ENCODE measurements at regions not wholly inside any gene's neighbourhood (a gene's known extent, or its start where the extent isn't known, plus 50 kb on each side); places are given as distances from the start of the nearest gene placed in this dataset.

- TF ChIP-seq CTCF (IDR thresholded peaks at IDR 0.05; ENCODE audit: low read depth, low read length, missing control alignments): no peak
- in situ Hi-C loops (cut with HindIII; ENCODE audit: low pct_ligation_motif_present, low sequenced_read_pairs): no loop called here
- no peaks in the 10 kb centered on the region for H3K36me3 ChIP-seq (replicated peaks)
- no peaks in the 10 kb centered on the region for H3K27me3 ChIP-seq (replicated peaks)
- no peak for DNase-seq
- H3K27ac ChIP-seq: no peak overlapping the region
- H3K4me3 ChIP-seq (ENCODE audit: low read depth, low read length): no peak overlapping the region
Measured at GRCh38 chr3:18241837-18242236, 183.3 kb downstream of the SATB1 start.

- Histone ChIP-seq H3K4me3 (ENCODE audit: low read depth, low read length) (no peak overlapping the region), H3K36me3 (replicated peaks) (no peaks in the 10 kb centered on the region), H3K27me3 (replicated peaks) (no peaks in the 10 kb centered on the region), H3K27ac (no peak overlapping the region)
- in situ Hi-C loops (cut with HindIII; ENCODE audit: low pct_ligation_motif_present, low sequenced_read_pairs): no loop called here
- DNase-seq: no peak
- TF ChIP-seq CTCF (IDR thresholded peaks at IDR 0.05; ENCODE audit: low read depth, low read length, missing control alignments): no peak
Measured at GRCh38 chr3:18239674-18240073, 185.5 kb downstream of the SATB1 start.

- H3K27ac ChIP-seq: no peak overlapping the region
Measured at GRCh38 chr3:18238746-18239331, 186.3 kb downstream of the SATB1 start.

GRCh38 chr3:18238332-18238731 is 186.8 kb downstream of the SATB1 start:
- no peak for TF ChIP-seq CTCF (IDR thresholded peaks at IDR 0.05; ENCODE audit: low read depth, low read length, missing control alignments)
- in situ Hi-C loops (cut with HindIII; ENCODE audit: low pct_ligation_motif_present, low sequenced_read_pairs): no loop called here
- H3K4me3 ChIP-seq (ENCODE audit: low read depth, low read length): no peak overlapping the region
- no peaks in the 10 kb centered on the region for H3K27me3 ChIP-seq (replicated peaks)
- no peak overlapping the region for H3K27ac ChIP-seq
- DNase-seq: no peak
- H3K36me3 ChIP-seq (replicated peaks): no peaks in the 10 kb centered on the region

More at GRCh38 chr3:18238746-18239331, 186.3 kb downstream of the SATB1 start:
- Histone ChIP-seq H3K27me3 (replicated peaks) (no peaks in the 10 kb centered on the region), H3K4me3 (ENCODE audit: low read depth, low read length) (no peak overlapping the region), H3K36me3 (replicated peaks) (no peaks in the 10 kb centered on the region)
- in situ Hi-C loops (cut with HindIII; ENCODE audit: low pct_ligation_motif_present, low sequenced_read_pairs): no loop called here
- DNase-seq: peak; percentile 7
- no peak for TF ChIP-seq CTCF (IDR thresholded peaks at IDR 0.05; ENCODE audit: low read depth, low read length, missing control alignments)

- H3K27ac ChIP-seq: no peak overlapping the region
- in situ Hi-C loops (cut with HindIII; ENCODE audit: low pct_ligation_motif_present, low sequenced_read_pairs): no loop called here
- H3K36me3 ChIP-seq (replicated peaks): no peaks in the 10 kb centered on the region
- no peaks in the 10 kb centered on the region for H3K27me3 ChIP-seq (replicated peaks)
- H3K4me3 ChIP-seq (ENCODE audit: low read depth, low read length): no peak overlapping the region
- no peak for TF ChIP-seq CTCF (IDR thresholded peaks at IDR 0.05; ENCODE audit: low read depth, low read length, missing control alignments)
- DNase-seq: peak; percentile 55
Measured at GRCh38 chr3:18237251-18238005, 187.7 kb downstream of the SATB1 start.

Measured in brain microvascular endothelial cell (primary cell).